Activated CD8-positive, alpha-beta T cell treated with anti-CD3 and anti-CD28 coated beads for 36 hours (primary cell): ENCODE measurements at regions not wholly inside any gene's neighbourhood (a gene's known extent, or its start where the extent isn't known, plus 50 kb on each side); places are given as distances from the start of the nearest gene placed in this dataset.
"Not testable (repeated sequence)": the region's sequence is repeated elsewhere in the genome, so short reads cannot be mapped to it uniquely, and the experiment has no call there.

Experiments
- ATAC-seq: fragments of 200-7000 bp; cut with Tn5 transposase; one replicate; pipeline ENCODE4 v1.10.0; 2021; ENCODE audit warnings: mild to moderate bottlenecking, moderate library complexity
- CTCF ChIA-PET: fragments of 350-600 bp; sonication (Branson Sonifier 250); formaldehyde crosslinking; loops from one replicate; lab custom pipeline; 2021; ENCODE audit warnings: antibody characterized with exemption; lab: Charles Lee
- POLR2A ChIA-PET: fragments of 350-600 bp; sonication (Branson Sonifier 250); formaldehyde crosslinking; loops from one replicate; lab custom pipeline; 2021; ENCODE audit warnings: antibody characterized with exemption; lab: Charles Lee
- DNase-seq: peaks from one replicate; pipeline ENCODE4 v3.0.0-alpha.2; 2020
- H3K27ac Mint-ChIP-seq: one replicate; pipeline ENCODE4 v1.8.0; 2021; ENCODE audit warnings: mild to moderate bottlenecking, mixed read lengths
- H3K27me3 Mint-ChIP-seq: one replicate; pipeline ENCODE4 v1.8.0; 2021; ENCODE audit warnings: mixed read lengths
- H3K36me3 Mint-ChIP-seq: one replicate; pipeline ENCODE4 v1.8.0; 2021; ENCODE audit warnings: low read depth, mixed read lengths
- H3K4me1 Mint-ChIP-seq: one replicate; pipeline ENCODE4 v1.8.0; 2021; ENCODE audit warnings: low read depth, mixed read lengths
- H3K4me3 Mint-ChIP-seq: one replicate; pipeline ENCODE4 v1.8.0; 2021; ENCODE audit warnings: mild to moderate bottlenecking, moderate library complexity, mixed read lengths
- H3K9me3 Mint-ChIP-seq: one replicate; pipeline ENCODE4 v1.8.0; 2021; ENCODE audit warnings: mixed read lengths
- intact Hi-C: fragments of 100-400 bp; cut with micrococcal nuclease; formaldehyde crosslinking; loops from one replicate; pipeline ENCODE4 v1.10.0; 2022
- TF ChIP-seq, protein P1 (sequence below): fragments of 200-600 bp; IDR thresholded peaks from one replicate; pipeline ENCODE4 v1.8.0; 2022; ENCODE audit warnings: antibody characterized with exemption, mild to moderate bottlenecking

DNA sequence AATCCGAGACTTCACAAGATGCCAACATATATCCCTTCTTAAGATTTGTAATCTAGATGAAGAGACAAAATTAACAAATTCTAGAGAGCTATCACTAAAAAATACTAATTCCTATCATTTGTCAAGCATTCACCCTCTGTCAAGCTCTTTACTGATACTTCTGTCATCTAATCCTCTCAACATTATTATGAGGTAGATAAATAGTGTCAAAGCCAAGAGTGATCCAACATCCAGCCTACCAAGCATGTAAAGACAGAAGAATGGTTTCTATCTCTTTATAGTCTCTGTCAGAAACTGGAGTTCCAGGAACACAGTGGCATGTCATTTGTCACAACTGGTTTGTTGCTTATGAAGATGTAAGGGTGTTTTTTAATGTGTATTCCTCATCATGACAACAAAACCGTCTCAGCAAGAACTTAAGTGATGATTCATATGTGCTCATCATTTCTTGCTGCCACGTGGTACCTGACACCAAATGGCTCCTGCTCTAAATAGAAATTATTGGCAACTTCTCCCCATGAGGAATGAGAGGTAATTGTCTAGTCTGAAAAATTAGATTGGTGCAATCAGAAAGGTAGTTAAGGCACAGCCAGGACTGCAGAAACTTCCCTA lies 196.8 kb downstream of the TOX3 start:
- intact Hi-C loops, result no loop called here
- ChIA-PET POLR2A (no interaction called here), CTCF (no interaction called here)
- no peak for DNase-seq
- Mint-ChIP-seq H3K4me1 (no peaks in the 10 kb centered on the region), H3K9me3 (peaks cover 8% of the 10 kb centered on the region), H3K36me3 (no peaks in the 10 kb centered on the region), H3K27ac (no peak overlapping the region), H3K27me3 (no peaks in the 10 kb centered on the region), H3K4me3 (no peak overlapping the region)
- no peak for ATAC-seq
- TF ChIP-seq, protein P1, sequence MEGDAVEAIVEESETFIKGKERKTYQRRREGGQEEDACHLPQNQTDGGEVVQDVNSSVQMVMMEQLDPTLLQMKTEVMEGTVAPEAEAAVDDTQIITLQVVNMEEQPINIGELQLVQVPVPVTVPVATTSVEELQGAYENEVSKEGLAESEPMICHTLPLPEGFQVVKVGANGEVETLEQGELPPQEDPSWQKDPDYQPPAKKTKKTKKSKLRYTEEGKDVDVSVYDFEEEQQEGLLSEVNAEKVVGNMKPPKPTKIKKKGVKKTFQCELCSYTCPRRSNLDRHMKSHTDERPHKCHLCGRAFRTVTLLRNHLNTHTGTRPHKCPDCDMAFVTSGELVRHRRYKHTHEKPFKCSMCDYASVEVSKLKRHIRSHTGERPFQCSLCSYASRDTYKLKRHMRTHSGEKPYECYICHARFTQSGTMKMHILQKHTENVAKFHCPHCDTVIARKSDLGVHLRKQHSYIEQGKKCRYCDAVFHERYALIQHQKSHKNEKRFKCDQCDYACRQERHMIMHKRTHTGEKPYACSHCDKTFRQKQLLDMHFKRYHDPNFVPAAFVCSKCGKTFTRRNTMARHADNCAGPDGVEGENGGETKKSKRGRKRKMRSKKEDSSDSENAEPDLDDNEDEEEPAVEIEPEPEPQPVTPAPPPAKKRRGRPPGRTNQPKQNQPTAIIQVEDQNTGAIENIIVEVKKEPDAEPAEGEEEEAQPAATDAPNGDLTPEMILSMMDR, result no peak

DNA sequence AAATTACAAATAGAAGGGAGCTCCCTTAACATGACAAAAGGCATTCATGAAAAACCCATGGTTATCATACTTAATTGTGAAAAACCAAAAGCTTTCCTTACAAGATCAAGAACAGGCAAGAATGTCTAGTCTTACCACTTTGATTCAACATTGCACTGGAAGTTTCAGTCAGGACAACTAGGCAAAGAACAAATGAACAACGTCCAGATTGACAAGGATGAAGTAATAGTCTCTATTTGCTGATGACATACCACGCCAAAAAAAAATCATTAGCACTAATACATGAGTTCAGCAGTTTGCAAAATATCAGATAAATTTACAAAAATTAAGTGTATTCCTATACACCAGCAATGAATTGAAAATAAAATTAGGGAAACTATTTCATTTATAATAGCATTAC lies 200.2 kb downstream of the TOX3 start:
- ATAC-seq (no peak), DNase-seq (no peak)
- no peaks in the 10 kb centered on the region for H3K4me1 Mint-ChIP-seq
- H3K36me3 Mint-ChIP-seq, result no peaks in the 10 kb centered on the region
- H3K9me3 Mint-ChIP-seq, result peaks cover 8% of the 10 kb centered on the region
- no peak overlapping the region for H3K4me3 Mint-ChIP-seq
- ChIA-PET CTCF (no interaction called here), POLR2A (no interaction called here)
- H3K27ac Mint-ChIP-seq, result no peak overlapping the region
- H3K27me3 Mint-ChIP-seq, result no peaks in the 10 kb centered on the region
- TF ChIP-seq, protein P1, result no peak
- intact Hi-C loops, result no loop called here

DNA sequence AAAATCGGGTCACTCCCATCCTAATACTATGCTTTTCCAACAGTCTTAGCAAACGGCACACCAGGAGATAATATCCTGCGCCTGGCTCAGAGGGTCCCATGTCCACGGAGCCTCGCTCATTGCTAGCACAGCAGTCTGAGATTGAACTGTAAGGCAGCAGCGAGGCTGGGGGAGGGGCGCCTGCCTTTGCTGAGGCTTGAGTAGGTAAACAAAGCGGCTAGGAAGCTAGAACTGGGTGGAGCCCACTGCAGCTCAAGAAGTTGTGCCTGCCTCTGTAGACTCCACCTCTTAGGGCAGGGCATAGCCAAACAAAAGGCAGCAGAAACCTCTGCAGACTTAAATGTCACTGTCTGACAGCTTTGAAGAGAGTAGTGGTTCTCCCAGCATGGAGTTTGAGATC lies 213.3 kb downstream of the TOX3 start:
- H3K27me3 Mint-ChIP-seq, ATAC-seq, H3K9me3 Mint-ChIP-seq, POLR2A ChIA-PET, H3K27ac Mint-ChIP-seq, H3K36me3 Mint-ChIP-seq, H3K4me1 Mint-ChIP-seq, CTCF ChIA-PET, H3K4me3 Mint-ChIP-seq, DNase-seq: not testable (repeated sequence)
- intact Hi-C loops, result loop anchor here (10.0 kb wide), 1 partner anchor 61 kb away; no protein-coding TSS in a partner anchor

DNA sequence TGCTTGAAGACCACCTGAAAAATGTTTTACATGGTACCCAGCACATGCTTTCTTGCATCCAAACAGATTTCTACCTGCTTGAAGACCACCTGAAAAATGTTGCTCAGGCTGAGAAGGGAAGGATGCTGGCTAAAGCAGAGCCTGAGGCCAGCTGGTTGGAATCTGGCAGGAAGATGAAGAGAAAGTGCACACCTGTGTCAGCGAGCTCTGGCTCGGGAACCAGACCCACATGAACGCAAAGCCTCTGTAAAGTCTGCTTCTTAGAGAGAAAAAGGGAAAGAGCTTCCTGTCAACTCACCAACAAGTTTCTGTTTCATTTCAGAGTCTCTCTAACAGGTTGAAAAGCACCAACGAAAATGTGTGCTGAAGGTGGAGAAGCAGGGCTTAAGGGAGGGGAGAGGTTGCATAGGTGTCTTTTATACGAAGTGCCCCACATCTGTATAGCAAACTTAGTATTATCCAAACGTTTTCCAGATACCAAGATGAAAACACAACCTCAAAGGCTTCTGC lies 226.0 kb downstream of the TOX3 start:
- intact Hi-C loops, result no loop called here
- no peak for ATAC-seq
- Mint-ChIP-seq H3K27ac (no peak overlapping the region), H3K4me1 (no peaks in the 10 kb centered on the region), H3K4me3 (no peak overlapping the region), H3K36me3 (no peaks in the 10 kb centered on the region), H3K27me3 (no peaks in the 10 kb centered on the region), H3K9me3 (peaks cover 5% of the 10 kb centered on the region)
- POLR2A ChIA-PET, result no interaction called here
- DNase-seq, result no peak
- CTCF ChIA-PET, result no interaction called here
- TF ChIP-seq, protein P1, result no peak

DNA sequence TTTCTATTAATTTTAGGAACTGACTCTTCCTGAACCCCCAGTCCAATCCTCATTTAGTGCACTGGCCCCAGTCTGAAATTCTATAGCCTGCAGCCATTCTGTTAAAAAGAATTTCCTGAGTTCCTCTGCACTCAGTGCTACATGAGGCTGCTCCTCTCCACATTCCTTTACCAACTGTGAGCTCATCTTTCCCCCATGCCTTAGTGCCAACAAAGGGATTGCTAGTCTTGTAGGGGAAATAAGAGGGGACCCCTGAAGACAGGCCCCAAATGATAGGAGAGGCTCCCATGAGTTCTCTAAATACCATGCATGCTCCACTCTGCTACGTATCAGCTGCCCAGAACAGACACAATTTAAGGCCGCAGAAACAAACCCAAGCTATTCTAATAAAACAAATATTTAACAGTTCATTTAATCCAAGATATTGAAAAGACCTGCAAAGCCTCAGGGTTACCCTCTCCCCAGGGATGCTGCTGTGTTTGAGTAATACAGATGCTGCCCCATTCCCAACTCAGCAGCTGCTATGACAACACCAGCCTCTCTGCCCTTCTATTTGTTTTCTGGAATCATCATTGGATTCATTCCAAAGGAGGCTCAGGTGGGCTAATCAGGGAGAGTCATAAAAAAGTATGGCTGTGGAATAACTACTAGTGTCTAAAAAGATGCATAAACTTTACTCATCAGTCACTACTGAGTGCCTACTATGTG lies 228.5 kb downstream of the TOX3 start:
- ChIA-PET POLR2A (no interaction called here), CTCF (no interaction called here)
- TF ChIP-seq, protein P1, result no peak
- DNase-seq, result no peak
- H3K27me3 Mint-ChIP-seq, result no peaks in the 10 kb centered on the region
- no peak overlapping the region for H3K27ac Mint-ChIP-seq
- H3K4me1 Mint-ChIP-seq, result no peaks in the 10 kb centered on the region
- H3K36me3 Mint-ChIP-seq, result no peaks in the 10 kb centered on the region
- intact Hi-C loops, result no loop called here
- H3K9me3 Mint-ChIP-seq, result peaks cover 3% of the 10 kb centered on the region
- ATAC-seq, result no peak
- H3K4me3 Mint-ChIP-seq, result no peak overlapping the region
